Testis (tissue), 2 donors: ENCODE measurements at regions not wholly inside any gene's neighbourhood (a gene's known extent, or its start where the extent isn't known, plus 50 kb on each side); places are given as distances from the start of the nearest gene placed in this dataset.

Experiments used
- POLR2A ChIP-seq: fragments of 450-650 bp; IDR thresholded peaks from one replicate; pipeline ENCODE4 v1.6.1; 2017; ENCODE audit warnings: antibody characterized with exemption, mild to moderate bottlenecking, moderate library complexity
- TF ChIP-seq, protein P1 (sequence below), 3 experiments: fragments of 450-650 bp in 2 of 3; fragments of 200-600 bp in 1 of 3; sonication (generic) in 1 of 3; IDR thresholded peaks; one replicate each; pipeline ENCODE4 v1.5.1; 2016 to 2019; ENCODE audit warnings: antibody characterized with exemption in 3 of 3, mild to moderate bottlenecking in 2 of 3, moderate library complexity in 1 of 3

DNA sequence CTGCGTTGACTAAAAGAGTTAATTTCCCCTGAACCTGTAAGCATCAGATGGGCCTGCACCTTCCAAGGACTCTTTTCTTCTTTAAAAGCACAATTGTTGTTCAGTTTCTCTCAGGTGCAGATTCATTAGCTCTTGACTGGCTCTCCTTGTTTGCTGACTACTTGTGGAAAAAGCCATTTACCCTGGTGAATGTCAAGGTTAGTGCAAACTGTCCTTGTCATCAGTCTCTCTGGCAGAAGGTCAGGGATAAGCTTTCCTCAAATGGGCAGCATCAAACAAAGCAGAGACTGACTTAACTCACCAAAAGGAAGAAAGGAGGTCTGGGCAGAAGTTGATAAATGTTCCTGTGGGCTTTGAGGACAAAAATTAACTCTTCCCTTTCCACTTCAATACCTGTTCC is 922.7 kb downstream of the BCL11A start:
- TF ChIP-seq POLR2A = no peak
- TF ChIP-seq, protein P1, sequence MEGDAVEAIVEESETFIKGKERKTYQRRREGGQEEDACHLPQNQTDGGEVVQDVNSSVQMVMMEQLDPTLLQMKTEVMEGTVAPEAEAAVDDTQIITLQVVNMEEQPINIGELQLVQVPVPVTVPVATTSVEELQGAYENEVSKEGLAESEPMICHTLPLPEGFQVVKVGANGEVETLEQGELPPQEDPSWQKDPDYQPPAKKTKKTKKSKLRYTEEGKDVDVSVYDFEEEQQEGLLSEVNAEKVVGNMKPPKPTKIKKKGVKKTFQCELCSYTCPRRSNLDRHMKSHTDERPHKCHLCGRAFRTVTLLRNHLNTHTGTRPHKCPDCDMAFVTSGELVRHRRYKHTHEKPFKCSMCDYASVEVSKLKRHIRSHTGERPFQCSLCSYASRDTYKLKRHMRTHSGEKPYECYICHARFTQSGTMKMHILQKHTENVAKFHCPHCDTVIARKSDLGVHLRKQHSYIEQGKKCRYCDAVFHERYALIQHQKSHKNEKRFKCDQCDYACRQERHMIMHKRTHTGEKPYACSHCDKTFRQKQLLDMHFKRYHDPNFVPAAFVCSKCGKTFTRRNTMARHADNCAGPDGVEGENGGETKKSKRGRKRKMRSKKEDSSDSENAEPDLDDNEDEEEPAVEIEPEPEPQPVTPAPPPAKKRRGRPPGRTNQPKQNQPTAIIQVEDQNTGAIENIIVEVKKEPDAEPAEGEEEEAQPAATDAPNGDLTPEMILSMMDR (IDR thresholded peaks at IDR 0.05) = no peak
